Immature natural killer cell (primary cell): ENCODE measurements at regions not wholly inside any gene's neighbourhood (a gene's known extent, or its start where the extent isn't known, plus 50 kb on each side); places are given as distances from the start of the nearest gene placed in this dataset.
"Not testable (repeated sequence)": the region's sequence is repeated elsewhere in the genome, so short reads cannot be mapped to it uniquely, and the experiment has no call there.

Source experiments
- DNase-seq, 3 donors: peaks; one replicate each; pipeline ENCODE4 v3.0.0; 2022; ENCODE audit warnings: mixed read lengths in 1 of 3
- H3K27ac Mint-ChIP-seq, 6 donors: one replicate each; pipeline ENCODE4 v1.8.0; 2020; ENCODE audit warnings: mixed read lengths in 6 of 6, mild to moderate bottlenecking in 5 of 6, inconsistent platforms in 4 of 6, moderate library complexity in 3 of 6
- H3K27me3 Mint-ChIP-seq, 3 donors: one replicate each; pipeline ENCODE4 v1.8.0; 2020 to 2021; ENCODE audit warnings: low read depth in 3 of 3, mild to moderate bottlenecking in 3 of 3, mixed read lengths in 3 of 3, moderate library complexity in 3 of 3, inconsistent platforms in 1 of 3
- H3K36me3 Mint-ChIP-seq, 3 donors: one replicate each; pipeline ENCODE4 v1.8.0; 2020; ENCODE audit warnings: mixed read lengths in 3 of 3, inconsistent platforms in 2 of 3, mild to moderate bottlenecking in 2 of 3
- H3K4me1 Mint-ChIP-seq, 2 donors: one replicate each; pipeline ENCODE4 v1.8.0; 2020; ENCODE audit warnings: inconsistent platforms in 2 of 2, mild to moderate bottlenecking in 2 of 2, mixed read lengths in 2 of 2, moderate library complexity in 1 of 2
- H3K4me3 Mint-ChIP-seq, 5 donors: one replicate each; pipeline ENCODE4 v1.8.0; 2020; ENCODE audit warnings: mild to moderate bottlenecking in 5 of 5, mixed read lengths in 5 of 5, inconsistent platforms in 3 of 5, moderate library complexity in 3 of 5
- H3K9me3 Mint-ChIP-seq, 6 donors: one replicate each; pipeline ENCODE4 v1.8.0; 2020; ENCODE audit warnings: mild to moderate bottlenecking in 6 of 6, mixed read lengths in 6 of 6, inconsistent platforms in 4 of 6, moderate library complexity in 3 of 6

GRCh38 chr4:87716371-87717265, 66.5 kb downstream of the DMP1 start:
- H3K9me3 Mint-ChIP-seq, result peaks cover 0 to 5% (median 0%) of the 10 kb centered on the region in 6 donors
- H3K36me3 Mint-ChIP-seq, result no peaks in the 10 kb centered on the region
- no peak overlapping the region for H3K4me3 Mint-ChIP-seq
- no peak for DNase-seq
- no peaks in the 10 kb centered on the region for H3K4me1 Mint-ChIP-seq
- peak overlapping the region in 1 of 6 donors; percentile 9 for H3K27ac Mint-ChIP-seq
- H3K27me3 Mint-ChIP-seq, result peaks cover 0 to 2% (median 2%) of the 10 kb centered on the region in 3 donors

GRCh38 chr4:87717276-87718031, 67.4 kb downstream of the DMP1 start:
- no peak overlapping the region for H3K4me3 Mint-ChIP-seq
- H3K27me3 Mint-ChIP-seq, result peaks cover 0 to 2% (median 2%) of the 10 kb centered on the region in 3 donors
- H3K4me1 Mint-ChIP-seq, result no peaks in the 10 kb centered on the region
- no peak overlapping the region for H3K27ac Mint-ChIP-seq
- H3K9me3 Mint-ChIP-seq, result peaks cover 0 to 5% (median 0%) of the 10 kb centered on the region in 6 donors
- no peak for DNase-seq
- H3K36me3 Mint-ChIP-seq, result no peaks in the 10 kb centered on the region

GRCh38 chr4:87718217-87718835, 68.2 kb downstream of the DMP1 start:
- no peaks in the 10 kb centered on the region for H3K4me1 Mint-ChIP-seq
- H3K27ac Mint-ChIP-seq, result no peak overlapping the region
- no peak for DNase-seq
- H3K27me3 Mint-ChIP-seq, result peaks cover 0 to 2% (median 2%) of the 10 kb centered on the region in 3 donors
- H3K36me3 Mint-ChIP-seq, result no peaks in the 10 kb centered on the region
- H3K4me3 Mint-ChIP-seq, result no peak overlapping the region
- H3K9me3 Mint-ChIP-seq, result peaks cover 0 to 5% (median 0%) of the 10 kb centered on the region in 6 donors

GRCh38 chr4:87720094-87720691, 70.1 kb downstream of the DMP1 start:
- no peaks in the 10 kb centered on the region for H3K36me3 Mint-ChIP-seq
- no peak overlapping the region for H3K4me3 Mint-ChIP-seq
- no peaks in the 10 kb centered on the region for H3K4me1 Mint-ChIP-seq
- no peak overlapping the region for H3K27ac Mint-ChIP-seq
- no peak for DNase-seq
- peaks cover 0 to 2% (median 2%) of the 10 kb centered on the region in 3 donors for H3K27me3 Mint-ChIP-seq
- peaks cover 0 to 6% (median 1%) of the 10 kb centered on the region in 6 donors for H3K9me3 Mint-ChIP-seq

- not testable (repeated sequence) for H3K27ac Mint-ChIP-seq, H3K27me3 Mint-ChIP-seq, H3K36me3 Mint-ChIP-seq, H3K4me1 Mint-ChIP-seq, H3K4me3 Mint-ChIP-seq, H3K9me3 Mint-ChIP-seq, DNase-seq
Observed at GRCh38 chr4:87725287-87725686, 74.1 kb upstream of the IBSP start.

- Mint-ChIP-seq H3K27ac (no peak overlapping the region), H3K9me3 (peaks cover 0 to 5% (median under 1%) of the 10 kb centered on the region in 6 donors), H3K27me3 (peaks cover 0 to 2% (median 2%) of the 10 kb centered on the region in 3 donors), H3K4me3 (no peak overlapping the region), H3K36me3 (no peaks in the 10 kb centered on the region), H3K4me1 (no peaks in the 10 kb centered on the region)
- no peak for DNase-seq
Observed at GRCh38 chr4:87732033-87732765, 67.2 kb upstream of the IBSP start.

GRCh38 chr4:87734084-87734483, 65.3 kb upstream of the IBSP start:
- no peak for DNase-seq
- Mint-ChIP-seq H3K9me3 (peaks cover 0 to 5% (median under 1%) of the 10 kb centered on the region in 6 donors), H3K4me1 (no peaks in the 10 kb centered on the region), H3K4me3 (no peak overlapping the region), H3K27ac (no peak overlapping the region), H3K27me3 (peaks cover 0 to 4% (median 2%) of the 10 kb centered on the region in 3 donors), H3K36me3 (no peaks in the 10 kb centered on the region)

- Mint-ChIP-seq H3K9me3 (peaks cover 0 to 5% (median 0%) of the 10 kb centered on the region in 6 donors), H3K4me1 (no peaks in the 10 kb centered on the region), H3K27me3 (peaks cover 0 to 4% (median 2%) of the 10 kb centered on the region in 3 donors), H3K4me3 (no peak overlapping the region), H3K27ac (no peak overlapping the region), H3K36me3 (no peaks in the 10 kb centered on the region)
- DNase-seq, result no peak
Observed at GRCh38 chr4:87734936-87735335, 64.4 kb upstream of the IBSP start.

- Mint-ChIP-seq H3K27me3 (peaks cover 0 to 4% (median 1%) of the 10 kb centered on the region in 3 donors), H3K9me3 (peaks cover 0 to 5% (median 0%) of the 10 kb centered on the region in 6 donors), H3K4me1 (no peaks in the 10 kb centered on the region), H3K27ac (no peak overlapping the region), H3K4me3 (no peak overlapping the region), H3K36me3 (no peaks in the 10 kb centered on the region)
- DNase-seq, result no peak
Observed at GRCh38 chr4:87738483-87738882, 60.9 kb upstream of the IBSP start.

GRCh38 chr4:87739494-87739893, 59.9 kb upstream of the IBSP start:
- Mint-ChIP-seq H3K27ac (no peak overlapping the region), H3K27me3 (peaks cover 0 to 2% (median 1%) of the 10 kb centered on the region in 3 donors), H3K4me1 (no peaks in the 10 kb centered on the region), H3K36me3 (no peaks in the 10 kb centered on the region), H3K4me3 (no peak overlapping the region), H3K9me3 (peaks cover 0 to under 1% (median 0%) of the 10 kb centered on the region in 6 donors)
- DNase-seq, result no peak

- no peaks in the 10 kb centered on the region for H3K36me3 Mint-ChIP-seq
- no peak for DNase-seq
- no peak overlapping the region for H3K27ac Mint-ChIP-seq
- no peak overlapping the region for H3K4me3 Mint-ChIP-seq
- peaks cover 0 to 3% (median under 1%) of the 10 kb centered on the region in 3 donors for H3K27me3 Mint-ChIP-seq
- peaks cover 0 to 3% (median 0%) of the 10 kb centered on the region in 6 donors for H3K9me3 Mint-ChIP-seq
- no peaks in the 10 kb centered on the region for H3K4me1 Mint-ChIP-seq
Observed at GRCh38 chr4:87745064-87745807, 54.1 kb upstream of the IBSP start.

GRCh38 chr4:87746001-87746400, 53.4 kb upstream of the IBSP start:
- H3K27me3 Mint-ChIP-seq, result peaks cover 0 to 3% (median 0%) of the 10 kb centered on the region in 3 donors
- H3K9me3 Mint-ChIP-seq, result peaks cover 0 to 3% (median 0%) of the 10 kb centered on the region in 6 donors
- DNase-seq, result no peak
- H3K36me3 Mint-ChIP-seq, result no peaks in the 10 kb centered on the region
- H3K4me1 Mint-ChIP-seq, result no peaks in the 10 kb centered on the region
- no peak overlapping the region for H3K27ac Mint-ChIP-seq
- H3K4me3 Mint-ChIP-seq, result no peak overlapping the region
